NK-92 treated with Interleukin-12 subunit alpha and Interleukin-12 subunit beta, amount 100 ng/mL, for 24 hours (cell line): ENCODE measurements at regions not wholly inside any gene's neighbourhood (a gene's known extent, or its start where the extent isn't known, plus 50 kb on each side); places are given as distances from the start of the nearest gene placed in this dataset.

Source experiments
- DNase-seq: peaks from one replicate; lab custom pipeline; 2025; lab: John Stamatoyannopoulos, UW

- DNase-seq: no peak
Observed at GRCh38 chr9:108108280-108108851, 618.8 kb upstream of the KLF4 start.

DNA sequence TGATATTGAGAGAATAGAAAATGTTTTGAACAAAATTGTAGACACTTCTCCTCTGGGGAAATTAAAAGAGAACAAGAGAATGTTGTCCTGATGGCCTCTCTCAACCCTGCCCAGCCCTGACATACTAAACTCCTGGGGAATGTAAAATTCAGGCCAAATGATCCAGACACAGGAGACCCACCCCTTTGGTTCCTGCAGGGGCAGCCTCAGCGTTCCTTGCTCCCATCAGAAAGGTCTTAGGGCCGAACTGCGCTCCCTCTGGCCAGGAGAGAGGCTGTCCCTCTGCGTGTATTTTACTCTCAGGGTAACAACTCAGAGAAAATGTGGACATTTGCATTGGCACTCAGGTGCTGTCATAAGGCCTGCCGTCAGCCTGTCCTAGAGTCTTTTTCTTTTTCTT is 616.3 kb upstream of the KLF4 start:
- no peak for DNase-seq

- DNase-seq: no peak
Observed at GRCh38 chr9:108104991-108105390, 615.4 kb upstream of the KLF4 start.

DNA sequence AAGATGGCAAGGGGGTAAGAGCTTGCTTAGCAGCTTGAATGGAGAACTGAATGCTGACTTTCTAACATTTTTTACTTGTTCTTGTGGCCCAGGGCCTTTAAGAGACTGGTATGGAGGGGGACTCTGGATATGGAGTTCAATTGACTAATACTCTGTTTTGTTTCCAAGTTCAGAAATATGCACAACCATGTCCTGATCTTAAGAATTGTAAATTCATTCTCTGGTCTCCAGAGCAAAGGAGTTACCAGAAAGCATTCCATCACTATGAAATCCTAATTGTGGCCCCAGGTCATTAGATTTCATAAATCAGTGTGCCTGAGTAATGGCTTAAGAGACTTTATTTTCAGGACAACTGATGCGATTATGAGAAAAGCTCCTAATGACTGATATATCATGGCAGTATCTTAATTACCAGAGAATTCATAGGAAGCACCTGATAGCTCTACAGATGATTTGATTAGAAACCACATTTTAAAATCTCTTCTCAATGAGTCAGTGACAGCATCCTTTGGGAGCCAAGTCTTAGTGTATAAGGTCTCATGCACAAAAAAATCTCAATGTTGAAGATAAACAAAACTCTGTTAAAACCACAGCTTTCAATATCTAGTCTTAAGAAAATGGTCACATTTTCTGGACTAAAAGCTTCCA is 613.6 kb upstream of the KLF4 start:
- DNase-seq: no peak

- no peak for DNase-seq
Observed at GRCh38 chr9:108101410-108101809, 611.8 kb upstream of the KLF4 start.

GRCh38 chr9:108100571-108100970 is 611.0 kb upstream of the KLF4 start:
- DNase-seq: no peak

DNA sequence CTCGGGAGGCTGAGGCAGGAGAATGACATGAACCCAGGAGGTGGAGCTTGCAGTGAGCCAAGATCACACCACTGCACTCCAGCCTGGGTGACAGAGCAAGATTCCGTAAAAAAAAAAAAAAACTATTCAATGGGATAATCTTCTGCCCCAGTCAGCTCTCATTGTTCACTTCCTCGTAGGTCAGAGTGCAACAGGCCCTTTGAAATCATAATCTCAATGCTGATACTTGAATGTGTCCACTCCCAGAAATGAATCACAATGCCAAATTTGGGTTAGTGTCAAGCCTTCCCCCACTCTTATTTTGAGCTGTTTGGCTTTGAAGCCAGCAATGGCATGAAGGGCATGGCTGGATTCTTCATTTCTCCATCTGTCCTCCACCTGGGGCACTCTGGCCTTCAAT is 610.3 kb upstream of the KLF4 start:
- no peak for DNase-seq

DNA sequence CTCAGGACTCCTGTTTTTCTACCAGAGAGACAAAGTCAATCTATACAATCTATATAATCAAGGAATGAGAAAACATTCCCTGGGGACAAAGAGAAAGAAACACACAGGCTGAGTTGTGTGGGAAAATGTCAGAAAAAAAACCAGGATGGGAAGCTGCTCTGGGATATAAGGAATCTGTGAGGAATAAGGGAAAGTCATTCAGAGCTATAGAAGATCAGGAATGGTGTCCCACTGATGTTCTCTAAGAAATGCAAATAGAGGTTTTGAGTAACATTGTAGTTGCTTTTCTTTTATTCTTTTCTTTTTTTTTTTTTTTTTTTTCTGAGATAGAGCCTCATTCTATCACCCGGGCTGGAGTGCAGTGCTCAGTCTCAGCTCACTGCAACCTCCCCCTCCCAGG is 605.9 kb upstream of the KLF4 start:
- DNase-seq: no peak

- DNase-seq: no peak
Observed at GRCh38 chr9:108094676-108094993, 605.1 kb upstream of the KLF4 start.

GRCh38 chr9:108093773-108094675 is 604.5 kb upstream of the KLF4 start:
- no peak for DNase-seq

- no peak for DNase-seq
Observed at GRCh38 chr9:108088916-108089315, 599.3 kb upstream of the KLF4 start.

GRCh38 chr9:108087781-108088180 is 598.2 kb upstream of the KLF4 start:
- no peak for DNase-seq

DNA sequence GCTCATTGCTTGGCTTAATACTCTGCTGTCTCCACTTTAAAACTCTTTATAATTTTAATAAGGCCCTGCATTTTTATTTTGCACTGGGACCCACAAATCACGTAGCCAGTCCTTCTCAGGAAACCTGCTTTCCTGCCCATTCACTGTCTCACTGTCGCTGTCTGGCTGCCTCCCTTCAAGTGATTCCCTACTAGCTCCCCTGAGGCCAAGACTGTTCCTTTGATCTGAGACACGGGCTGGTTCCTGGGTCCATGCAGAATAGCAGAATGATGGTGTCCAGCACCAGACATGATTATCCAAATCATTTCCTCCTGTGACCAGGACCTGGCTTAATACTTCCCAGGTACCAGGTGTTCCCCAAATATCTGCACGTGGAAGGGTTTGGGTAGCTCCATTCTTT is 597.1 kb upstream of the KLF4 start:
- DNase-seq: no peak

GRCh38 chr9:108085294-108085693 is 595.7 kb upstream of the KLF4 start:
- DNase-seq: no peak

- no peak for DNase-seq
Observed at GRCh38 chr9:108083796-108084352, 594.3 kb upstream of the KLF4 start.

DNA sequence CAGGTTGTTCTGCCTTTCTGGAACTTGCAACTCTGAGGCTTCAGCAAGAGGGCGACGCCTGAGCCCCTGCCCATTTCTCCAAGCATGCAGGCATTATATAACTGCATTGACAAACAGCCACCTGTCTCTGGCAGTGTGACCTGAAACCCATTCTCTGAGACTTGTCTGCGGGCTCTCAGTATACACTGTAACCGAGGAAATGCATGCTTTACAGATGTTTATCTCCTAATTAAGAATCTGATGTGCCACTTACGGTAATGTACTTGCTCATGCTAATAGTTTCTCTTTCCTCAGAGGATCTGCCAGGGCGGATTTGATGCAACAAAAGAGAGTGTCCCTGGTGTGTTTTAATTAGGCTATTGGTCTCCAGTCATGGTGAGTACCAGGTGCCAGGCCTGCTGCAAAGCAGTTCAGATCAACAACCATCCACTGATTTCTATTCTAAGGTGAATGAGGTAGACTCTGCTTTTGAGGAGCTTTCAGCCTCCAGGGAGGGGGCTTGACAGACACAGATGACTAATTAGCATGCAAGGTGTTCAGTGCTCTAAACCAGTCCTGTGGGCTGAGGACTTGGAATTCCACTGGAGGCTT is 593.7 kb upstream of the KLF4 start:
- DNase-seq: no peak

GRCh38 chr9:108081112-108081511 is 591.5 kb upstream of the KLF4 start:
- no peak for DNase-seq

GRCh38 chr9:108080285-108080684 is 590.7 kb upstream of the KLF4 start:
- no peak for DNase-seq

GRCh38 chr9:108078811-108079210 is 589.2 kb upstream of the KLF4 start:
- no peak for DNase-seq

- DNase-seq: no peak
Observed at GRCh38 chr9:108078375-108078774, 588.8 kb upstream of the KLF4 start.

DNA sequence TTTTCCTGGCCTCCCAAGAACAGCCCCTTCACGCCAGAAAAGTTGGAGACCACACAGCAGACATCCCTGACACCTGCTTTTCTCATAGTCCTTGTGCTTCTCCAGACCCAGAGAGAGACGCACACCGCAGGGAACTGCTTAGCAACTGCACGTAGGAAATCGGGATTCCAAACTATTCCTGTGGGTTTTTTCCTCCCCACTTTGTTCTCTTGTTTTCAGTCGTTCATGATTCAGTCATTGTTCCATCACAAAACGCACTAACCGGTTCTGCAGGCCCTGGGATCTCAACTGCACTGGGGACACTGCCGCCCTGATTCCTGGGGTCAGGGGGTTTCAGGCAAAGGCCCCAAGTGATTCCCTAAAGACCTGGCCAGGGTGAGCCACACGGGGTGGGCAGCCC is 588.0 kb upstream of the KLF4 start:
- DNase-seq: no peak

- no peak for DNase-seq
Observed at GRCh38 chr9:108074900-108075299, 585.3 kb upstream of the KLF4 start.

DNA sequence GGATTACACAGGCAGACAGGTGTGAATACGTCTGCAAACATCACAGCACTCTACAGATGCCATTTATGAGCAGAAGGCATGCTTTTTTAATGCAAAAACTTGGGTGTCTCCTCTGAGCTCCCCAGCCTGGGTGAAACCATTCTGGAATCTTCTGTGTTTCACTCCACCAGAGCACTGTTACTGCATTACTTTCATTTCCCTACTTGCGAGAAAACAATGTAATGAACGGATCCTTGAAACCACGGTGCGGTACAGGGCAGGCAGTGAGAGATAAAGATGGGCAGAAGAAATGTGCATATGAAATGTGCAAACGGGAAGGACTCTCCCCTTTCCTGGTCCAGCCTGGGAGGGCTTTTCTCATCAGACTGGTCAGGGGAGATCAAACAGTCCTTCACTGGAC is 584.3 kb upstream of the KLF4 start:
- DNase-seq: no peak
